AG08396 (cell line): ENCODE measurements at regions not wholly inside any gene's neighbourhood (a gene's known extent, or its start where the extent isn't known, plus 50 kb on each side); places are given as distances from the start of the nearest gene placed in this dataset.

Experiments
- DNase-seq: peaks from one replicate; pipeline ENCODE4 v3.0.0; 2012; ENCODE audit warnings: low spot score, mixed read lengths

DNA sequence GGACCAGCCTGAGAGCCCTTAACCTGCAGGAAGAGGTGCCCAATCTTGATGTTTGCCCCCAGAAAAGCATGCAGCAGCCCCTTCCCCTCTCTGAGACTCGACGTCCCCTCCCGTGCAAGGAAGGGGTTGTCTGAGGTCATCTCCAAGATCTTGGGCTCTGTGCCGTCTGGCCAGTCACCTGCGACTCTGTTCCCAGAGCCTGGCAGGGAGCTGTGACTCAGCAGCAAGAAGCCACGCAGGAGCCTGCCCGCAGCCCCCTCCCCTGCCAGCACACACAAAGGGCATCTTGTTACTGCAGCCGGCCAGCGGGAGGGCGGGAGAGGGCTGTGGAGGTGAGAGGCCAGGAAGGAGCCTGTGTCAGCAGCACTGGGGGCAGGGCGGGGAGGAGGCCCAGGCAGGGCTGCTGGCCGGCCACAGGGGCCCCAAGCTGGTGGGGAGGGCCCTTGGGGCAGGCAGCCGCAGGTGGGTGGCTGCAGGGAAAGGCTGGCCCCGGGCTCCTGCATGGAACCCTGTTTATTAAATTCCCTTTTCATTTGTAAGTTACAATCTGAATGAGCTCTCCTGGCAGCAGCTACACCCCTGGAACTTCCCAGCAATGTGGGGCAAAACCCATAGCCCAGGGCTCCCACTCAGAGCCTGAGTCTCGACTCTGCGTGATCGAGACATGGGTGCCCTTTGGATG lies 103.7 kb upstream of the ZMIZ1 start:
- no peak for DNase-seq

DNA sequence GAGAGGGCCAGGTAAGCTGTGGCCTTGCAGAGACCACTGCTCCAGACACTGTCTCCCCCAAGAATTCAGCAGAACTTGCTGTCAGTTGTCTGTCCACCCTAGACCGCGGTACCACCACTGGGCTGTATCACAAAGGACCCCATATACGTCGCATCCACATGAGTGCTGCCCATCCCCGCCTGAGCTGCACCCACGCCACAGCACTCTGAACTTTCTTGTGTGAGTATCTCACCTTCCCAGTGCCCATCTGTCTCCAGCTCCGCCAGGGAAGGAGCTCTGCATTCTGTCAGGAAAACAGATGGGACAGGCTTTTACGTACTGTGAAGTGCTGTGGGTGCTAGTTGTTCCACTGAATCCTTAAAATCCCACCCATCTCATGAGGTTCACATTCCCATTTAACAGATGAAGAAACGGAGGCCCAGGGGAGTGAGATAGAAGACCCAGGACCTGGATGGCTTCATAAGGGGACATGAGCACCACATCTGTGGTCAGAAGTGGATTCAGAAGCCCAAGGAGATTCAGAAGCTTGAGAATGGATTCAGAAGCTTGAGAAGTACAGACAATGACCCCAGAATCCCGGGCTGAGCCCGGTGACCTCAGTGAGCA lies 102.5 kb upstream of the ZMIZ1 start:
- DNase-seq = no peak

DNA sequence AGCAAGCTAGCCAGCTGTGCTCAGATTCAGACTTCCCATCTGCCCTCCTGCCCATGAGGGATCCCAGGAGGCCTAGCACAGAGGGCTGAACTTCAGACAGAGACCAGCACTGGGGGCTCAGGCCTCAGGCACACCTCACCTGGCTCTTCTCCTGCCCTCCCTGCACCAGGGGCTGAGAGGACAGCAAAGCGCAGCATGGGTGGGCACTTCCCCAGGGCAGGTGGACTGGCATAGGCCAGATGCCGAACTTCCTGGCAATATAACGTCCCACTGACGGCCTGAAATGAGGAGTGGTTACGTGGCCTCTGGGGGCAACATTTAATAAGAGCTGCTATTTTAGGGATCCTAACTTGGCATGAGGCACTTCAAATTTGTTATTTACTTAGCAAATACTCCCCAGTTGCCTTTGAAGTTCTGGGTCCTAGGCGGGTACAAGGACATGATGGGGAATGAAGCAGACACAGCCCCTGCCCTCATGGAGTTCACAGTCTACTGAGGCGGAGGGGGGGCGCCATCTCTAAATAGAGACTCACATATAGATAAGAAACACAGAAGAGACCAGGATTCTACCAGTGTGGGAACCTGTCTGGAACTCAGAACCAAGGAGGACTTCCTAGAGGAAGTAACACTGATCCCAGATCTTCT lies 101.8 kb upstream of the ZMIZ1 start:
- DNase-seq = no peak

DNA sequence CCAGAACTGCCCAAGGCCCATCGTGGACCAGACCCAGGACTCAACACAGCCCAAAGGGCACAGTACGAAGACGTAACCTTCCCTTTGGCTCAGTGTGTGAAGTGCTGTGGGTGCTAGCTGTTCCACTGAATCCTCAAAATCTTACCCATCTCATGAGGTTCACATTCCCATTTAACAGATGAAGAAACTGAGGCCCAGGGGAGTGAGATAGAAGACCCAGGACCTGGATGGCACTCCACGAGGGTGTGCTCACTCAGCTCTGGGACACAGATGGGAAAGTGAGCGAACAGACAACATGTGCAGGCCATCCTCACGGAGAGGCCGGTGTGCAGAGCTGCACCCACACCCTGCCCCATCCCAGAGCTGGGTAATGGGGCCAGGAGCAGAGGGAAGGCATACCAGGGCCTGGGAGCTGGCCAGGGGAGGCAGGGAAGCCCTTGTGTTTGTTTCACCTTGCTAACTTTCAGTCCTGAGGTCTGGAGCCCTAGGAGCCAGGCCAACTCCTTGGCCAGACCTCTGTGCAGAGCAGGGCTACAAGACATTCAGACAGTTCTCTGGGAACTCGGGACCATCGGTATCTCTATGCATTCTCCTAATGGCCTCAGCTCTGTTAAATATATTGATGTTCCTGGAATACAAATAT lies 100.3 kb upstream of the ZMIZ1 start:
- no peak for DNase-seq

DNA sequence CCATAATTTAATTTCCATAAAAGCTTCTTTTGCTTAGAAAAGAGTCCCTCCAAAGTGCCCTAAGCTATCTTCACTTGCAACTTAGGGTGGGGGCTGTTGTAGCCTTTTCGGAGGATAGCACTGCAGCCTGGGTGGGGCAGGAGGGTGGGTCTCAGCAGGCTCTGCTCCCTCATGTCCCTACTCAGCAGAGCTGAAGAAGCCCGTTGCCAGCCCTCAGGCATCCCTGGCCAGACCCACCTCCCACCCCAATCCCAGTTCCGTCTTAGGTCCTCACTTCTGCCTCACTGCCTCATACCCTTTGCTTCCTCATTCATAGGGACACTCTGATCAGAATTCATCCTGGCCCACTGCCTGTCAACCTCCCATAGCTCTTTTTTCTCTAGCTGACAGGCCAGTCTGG lies 99.8 kb upstream of the ZMIZ1 start:
- no peak for DNase-seq

DNA sequence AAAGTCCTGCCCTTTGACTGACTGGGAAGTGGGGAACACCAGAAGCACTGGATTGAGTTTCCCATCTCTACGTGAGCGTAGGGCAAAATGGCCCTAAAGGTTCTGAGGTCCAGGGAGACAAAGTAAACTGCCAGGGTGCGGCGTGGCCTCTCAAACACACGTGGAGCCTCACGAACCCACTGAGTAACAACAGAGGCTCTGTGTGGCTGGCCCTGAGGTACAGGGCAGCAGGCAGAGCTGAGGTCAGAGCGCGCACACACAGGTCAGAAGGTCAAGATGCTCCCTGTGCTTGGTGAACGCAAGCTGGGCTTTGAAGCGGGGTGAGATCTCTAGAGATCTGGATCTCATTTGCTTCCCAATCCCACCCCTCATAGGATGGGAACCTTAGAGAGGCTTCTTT lies 99.0 kb upstream of the ZMIZ1 start:
- DNase-seq = no peak

DNA sequence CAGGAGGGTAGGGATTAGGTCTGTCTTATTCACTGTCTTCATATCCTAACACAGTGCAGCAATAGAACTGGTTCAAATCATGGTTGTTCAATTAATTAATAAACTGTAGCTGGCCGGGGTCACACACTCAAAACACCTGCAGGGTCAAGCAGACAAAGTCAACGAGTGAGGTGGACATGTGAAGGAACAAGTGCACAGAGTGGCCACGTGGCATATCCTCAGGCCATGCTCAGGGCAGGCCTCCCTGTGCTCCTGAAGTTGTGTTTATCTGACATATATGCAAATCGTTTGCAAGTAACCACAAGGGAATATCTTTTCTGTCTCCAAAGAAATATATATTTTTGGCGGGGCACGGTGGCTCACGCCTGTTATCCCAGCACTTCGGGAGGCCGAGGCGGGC lies 98.5 kb upstream of the ZMIZ1 start:
- no peak for DNase-seq

DNA sequence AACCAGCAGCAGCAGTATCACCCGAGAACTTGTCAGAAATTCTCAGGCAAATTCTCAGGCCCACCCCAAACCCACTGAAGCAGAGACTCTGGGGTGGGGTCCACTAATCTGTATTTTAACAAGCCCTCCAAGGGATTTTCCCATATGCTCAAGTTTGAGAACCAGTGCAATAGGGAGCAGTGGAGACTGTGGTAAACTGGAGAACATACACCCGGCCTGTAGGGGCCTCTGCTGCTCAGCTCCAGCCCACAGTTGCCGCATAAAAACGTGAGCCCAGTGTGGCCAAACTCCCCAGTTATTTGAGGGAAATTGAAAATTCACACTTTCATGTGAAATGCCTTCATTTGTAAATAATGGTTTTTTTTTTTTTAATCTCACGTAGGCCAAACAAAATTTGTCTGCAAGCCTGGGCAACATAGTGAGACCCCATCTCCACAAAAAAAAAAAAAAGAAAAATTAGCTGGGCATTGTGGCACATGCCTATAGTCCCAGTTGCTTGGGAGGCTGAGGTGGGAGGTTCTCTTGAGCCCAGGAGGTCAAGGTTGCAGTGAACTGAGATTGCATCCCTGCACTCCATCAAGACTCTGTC lies 97.6 kb upstream of the ZMIZ1 start:
- DNase-seq = no peak

DNA sequence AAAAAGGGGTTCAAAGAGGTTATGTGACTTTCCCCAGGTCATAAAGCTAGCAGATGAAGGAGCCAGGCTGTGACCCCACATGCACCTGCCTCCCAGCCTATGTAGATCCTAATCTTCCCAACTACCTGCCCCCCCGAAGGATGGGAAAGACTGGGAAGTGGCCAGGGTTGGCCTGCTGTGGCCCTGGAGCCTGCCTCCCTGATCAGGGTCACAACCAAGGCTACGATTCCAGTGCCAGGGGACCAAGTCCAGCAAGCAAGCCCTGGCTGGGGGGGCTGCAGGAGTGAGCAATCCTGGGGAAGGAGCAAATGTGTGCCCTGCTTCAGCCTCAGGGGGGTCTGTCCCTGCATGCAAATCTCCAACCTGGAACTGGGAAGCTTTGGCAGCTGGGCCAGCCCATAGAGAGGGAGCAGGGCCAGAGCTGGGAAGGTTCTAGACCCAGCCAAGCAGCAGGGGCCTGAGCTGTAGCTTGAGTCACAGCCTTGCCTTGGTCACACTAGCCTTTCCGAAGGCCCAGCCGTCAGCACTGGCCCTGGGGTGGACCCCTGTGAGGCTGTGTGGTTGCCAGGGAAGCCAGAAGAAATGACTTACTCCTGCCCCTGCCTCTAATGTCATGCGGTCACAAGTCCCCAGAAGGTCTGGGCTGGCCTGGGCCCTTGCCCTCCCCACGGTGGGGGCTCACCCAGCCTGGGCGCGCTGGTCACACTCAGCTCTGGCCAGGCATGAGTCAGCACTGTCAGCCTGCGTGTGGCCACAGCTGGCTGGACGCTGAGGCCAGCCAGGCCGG lies 96.4 kb upstream of the ZMIZ1 start:
- peak; percentile 89 for DNase-seq

DNA sequence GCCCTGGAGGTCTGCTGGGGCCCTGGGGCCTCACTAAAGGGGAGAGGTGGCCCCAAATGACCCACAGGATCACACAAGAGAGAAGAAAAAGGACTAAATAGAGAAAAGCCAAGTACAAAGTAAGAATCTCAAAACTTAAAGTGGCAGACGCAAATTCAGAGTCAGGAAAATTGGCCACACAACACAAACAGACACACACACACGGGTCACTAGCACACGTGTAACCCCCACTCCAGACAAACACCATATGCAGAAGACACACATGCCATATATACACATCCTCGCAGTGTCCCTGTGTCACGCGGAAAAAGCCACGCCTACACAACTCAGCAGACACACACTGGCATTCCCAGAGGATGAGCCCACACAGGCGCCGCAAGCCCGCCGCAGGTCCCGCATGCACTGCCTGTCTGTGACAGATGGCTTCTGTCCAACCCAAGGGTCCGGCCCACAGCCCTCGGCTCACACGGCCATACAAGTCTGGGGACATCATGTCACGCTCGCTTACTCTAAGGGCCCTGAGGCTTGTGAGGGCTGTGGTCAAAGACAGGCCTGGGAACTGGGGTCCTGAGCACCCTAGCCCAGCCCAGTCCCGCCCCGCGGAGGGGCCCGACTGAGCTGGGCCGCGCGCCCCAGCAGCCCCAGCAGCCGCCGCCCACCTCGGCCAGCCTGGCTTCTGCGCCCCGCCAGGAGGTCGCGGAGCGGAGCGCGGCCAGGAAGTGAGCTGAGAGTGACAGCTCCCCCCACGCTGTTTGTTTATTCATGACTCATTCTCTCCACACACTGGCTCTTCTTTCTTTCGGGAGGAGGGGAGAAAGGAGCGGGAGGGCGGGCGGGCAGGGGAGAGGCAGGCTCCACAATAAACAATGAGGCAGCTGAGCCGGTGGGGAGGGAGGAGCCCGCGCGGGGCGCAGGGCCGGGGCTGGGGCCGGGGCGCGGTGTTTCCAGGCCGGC lies 95.5 kb upstream of the ZMIZ1 start:
- peak; percentile 95 for DNase-seq

DNA sequence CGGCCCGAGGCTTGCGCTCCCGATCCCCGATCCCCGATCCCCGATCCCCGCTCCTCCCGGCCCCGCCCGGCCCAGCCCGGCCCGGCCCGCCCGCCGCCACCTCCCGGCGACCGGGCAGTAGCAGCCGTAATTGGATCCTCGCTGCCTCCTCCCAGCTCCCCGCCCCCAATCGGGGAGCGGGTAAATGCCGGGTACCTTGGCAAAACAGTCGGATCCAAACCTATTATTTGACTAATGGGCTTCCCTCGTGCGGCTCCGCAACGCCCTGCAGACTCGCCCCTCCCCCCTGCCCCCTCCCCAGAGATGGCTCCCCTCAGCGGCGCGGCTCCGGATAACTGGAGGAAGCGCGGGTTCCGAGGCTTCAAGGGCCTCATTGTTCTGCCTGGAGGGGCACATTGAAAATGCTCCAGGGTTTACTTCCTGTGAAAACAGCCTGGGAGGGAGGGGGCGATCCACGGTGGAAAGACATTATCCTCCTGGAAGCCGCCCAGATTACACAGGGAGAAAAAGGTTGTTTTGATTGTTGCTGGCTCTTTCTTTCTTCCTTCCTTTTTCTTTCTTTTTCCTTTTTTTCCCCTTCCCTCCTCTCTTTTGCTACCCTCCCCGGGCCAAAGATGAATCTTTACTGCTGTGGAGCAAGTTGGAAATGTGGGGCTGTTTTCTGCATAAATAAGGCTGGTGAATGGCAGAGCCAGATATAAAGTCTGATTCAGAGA lies 94.7 kb upstream of the ZMIZ1 start:
- DNase-seq = peak; percentile 39

DNA sequence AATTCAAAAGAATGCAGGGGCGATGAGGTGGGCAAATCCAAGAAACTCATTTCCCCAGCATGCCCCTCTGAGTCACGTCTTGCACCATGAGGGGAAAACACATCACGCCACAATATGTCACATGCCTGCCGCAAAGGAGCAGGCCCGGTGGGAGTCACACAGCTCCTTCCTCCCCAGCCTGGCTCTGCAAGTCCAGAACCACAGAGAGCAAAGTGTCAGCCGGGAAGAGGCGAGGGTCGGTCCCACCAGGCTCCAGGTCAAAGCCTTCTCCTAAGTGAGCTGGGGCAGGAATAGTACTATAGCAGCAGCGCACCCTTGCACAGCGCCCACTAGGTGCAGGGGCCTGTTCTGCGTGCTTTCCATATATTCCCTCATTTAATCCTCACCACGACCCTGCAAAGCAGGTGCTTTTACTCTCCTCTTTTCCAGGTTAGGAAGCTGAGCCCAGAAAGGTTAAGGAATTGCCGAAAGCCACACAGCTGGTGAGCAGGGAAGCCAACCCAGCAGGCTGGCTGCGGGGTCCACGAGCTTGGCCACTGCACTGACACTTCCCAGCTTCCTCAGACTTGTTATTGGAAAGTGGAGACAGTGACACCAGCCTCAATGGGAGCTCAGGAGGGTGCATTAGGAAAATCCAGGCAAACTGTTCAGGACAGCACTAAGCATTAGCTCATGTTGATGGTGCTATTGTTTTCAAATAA lies 94.0 kb upstream of the ZMIZ1 start:
- DNase-seq = peak; percentile 83

DNA sequence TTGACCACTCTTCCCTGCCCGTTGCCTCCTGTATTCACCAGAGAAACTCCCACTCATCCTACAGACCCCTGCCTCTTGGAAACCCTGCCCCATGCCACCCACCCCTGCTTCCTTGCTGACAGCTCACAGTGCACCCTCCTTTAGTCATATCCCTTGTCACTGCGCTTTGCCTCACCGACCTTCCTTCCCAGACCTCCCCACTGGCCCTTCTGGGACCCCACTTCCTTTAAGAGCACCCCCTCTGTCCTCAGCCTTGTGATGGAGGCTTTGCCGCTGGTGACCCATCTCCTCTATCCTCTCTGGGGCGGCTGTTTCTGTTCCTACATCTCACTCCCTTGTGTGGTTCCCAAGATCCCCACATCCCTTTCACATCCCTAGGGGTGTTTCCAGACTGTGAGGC lies 92.8 kb upstream of the ZMIZ1 start:
- DNase-seq = no peak

DNA sequence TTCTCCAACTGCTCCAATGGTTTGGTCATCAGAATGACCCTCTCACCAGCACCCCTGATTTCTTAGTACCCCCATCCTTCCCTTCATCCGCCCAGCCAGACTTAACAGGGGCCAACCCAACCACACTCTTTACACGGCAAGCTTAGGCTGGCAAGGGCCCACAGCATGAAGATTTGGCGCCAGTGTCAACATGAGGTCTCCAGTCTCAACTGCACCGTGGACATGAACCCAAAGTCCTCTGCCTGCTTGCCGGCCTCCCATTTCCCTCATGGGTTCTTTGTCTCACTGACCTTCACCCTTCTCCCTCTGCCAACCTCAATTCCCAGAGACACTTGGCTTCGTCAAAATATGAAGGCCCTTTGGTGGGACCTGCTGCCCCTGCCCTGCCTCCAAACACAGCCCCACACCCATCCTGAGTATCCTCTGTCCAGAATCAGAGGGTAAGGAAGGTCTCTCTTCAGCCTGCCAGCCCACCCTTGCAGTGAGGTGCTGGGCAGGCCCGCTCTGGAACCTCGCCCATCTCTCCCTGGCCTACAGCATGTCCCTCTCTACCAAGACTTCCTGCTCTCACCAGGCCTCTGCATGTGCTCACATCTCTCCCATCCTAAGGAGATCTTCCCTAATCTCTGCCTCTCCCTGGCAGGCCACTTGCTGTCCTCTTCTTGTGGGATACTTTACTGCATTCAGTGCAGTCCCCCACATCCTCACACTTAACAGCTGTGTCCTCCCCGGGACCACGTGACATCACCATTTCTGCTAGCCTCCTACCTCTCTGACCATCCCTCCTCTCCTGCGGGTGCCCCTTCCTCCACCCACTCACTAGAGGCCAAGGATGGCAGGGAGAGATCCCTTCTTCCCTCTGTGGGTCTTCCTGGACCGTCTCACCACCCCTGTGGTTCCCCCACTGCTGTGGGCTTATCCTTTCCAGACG lies 91.7 kb upstream of the ZMIZ1 start:
- no peak for DNase-seq

DNA sequence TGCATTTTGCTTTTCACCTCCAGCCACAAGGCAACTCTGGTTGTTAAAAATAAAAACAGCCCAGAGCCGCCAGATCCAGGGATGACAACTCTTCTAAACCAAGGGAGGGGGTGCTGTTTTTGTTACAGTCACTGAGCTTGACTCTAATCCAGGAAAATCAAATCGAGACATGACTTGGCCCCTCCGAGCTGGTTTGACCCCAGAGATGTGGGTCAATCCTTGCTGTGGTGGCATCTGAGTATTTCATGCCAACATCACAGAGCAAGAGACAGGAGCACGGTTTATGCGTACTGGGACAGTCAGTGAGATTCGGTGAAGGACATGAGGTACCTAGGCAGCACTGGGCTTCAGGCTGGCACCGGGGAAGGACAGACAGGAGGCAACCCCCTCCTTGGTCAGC lies 88.8 kb upstream of the ZMIZ1 start:
- no peak for DNase-seq

DNA sequence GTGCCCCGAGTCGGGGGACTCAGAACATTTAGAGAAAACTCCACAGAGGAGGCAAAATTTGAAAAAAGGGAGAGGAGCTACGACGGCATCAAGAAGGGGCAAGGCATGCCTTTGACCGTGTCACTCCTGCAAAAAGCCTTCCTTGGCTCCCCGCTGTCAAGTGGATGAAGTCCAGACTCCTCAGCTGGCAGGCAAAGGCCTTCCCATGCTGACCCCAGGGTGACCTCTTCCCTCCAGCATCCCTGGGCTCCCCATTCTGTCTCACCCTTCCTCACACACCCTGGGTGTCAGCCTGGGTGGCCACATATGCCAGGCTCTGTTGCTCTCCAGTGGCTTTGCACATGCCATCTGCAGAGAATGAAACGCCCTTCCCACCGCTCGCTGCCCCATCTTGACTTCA lies 88.4 kb upstream of the ZMIZ1 start:
- no peak for DNase-seq

DNA sequence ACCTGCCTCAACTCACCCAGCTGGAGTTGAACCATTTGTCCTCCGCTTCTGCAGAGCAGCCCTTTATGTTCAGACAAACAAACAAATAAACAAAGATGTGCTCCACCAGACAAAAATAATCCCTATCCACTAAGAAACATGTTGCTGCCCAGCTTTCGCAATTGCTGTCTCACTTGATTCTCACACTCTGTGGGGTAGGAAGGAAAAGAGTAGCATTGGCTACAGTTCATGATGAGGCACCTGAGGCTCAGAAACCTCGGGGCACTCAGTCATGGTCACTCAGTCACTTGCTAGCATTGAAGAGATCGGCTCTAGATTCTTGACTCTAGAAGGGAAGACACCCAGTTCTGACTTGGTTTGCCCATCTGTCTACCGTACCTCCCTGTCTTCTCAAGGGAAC lies 88.0 kb upstream of the ZMIZ1 start:
- no peak for DNase-seq

DNA sequence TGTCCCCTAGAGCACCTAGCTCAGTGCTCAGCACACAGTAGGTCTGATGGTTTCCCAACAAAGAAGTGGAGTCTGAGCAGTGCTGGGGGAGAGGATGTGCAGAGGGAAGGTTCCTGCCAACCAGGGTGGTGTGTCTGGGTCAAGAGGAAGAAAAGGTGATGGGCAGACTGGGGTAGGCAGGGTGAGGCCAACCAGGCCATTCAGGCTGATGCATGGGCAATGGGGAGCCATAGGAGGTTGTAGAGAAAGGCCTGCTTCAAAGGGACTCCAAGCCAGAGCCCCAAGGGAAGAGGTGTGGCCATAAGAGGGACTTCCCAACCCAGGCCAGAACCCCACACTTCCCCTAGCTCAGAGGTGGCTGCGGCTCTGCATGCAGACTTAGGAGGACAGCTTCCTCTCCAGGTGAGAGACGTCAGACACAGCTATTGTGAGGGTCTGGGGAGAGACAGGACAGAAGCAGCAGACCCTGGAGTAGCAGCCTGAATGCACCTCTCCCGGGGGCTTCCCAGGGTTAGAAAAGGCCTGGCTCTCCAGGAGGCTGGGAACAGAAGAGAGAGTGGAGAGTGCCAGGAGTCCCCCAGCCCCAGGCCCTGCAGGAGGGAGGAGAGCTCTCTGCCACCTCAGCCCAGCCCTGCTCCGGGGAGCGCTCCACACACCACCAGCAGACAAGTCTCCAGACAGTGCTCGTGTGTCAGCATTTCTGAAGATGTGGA lies 87.4 kb upstream of the ZMIZ1 start:
- no peak for DNase-seq
